GM18868 (cell line): ENCODE measurements at regions not wholly inside any gene's neighbourhood (a gene's known extent, or its start where the extent isn't known, plus 50 kb on each side); places are given as distances from the start of the nearest gene placed in this dataset.
A peak's percentile ranks its signal among the peaks of the same experiment; 100 is the strongest.
"Not testable (repeated sequence)": the region's sequence is repeated elsewhere in the genome, so short reads cannot be mapped to it uniquely, and the experiment has no call there.

ENCODE experiments used
- ATAC-seq: cut with Tn5 transposase; IDR thresholded peaks from one replicate; pipeline ENCODE4 v1.9.1; 2021; ENCODE audit warnings: mild to moderate bottlenecking, moderate library complexity; ENCODE audit not compliant: unreplicated experiment

GRCh38 chr14:106396999-106397398 is 870.6 kb downstream of the TMEM121 start:
- ATAC-seq = no peak

- ATAC-seq = not testable (repeated sequence)
Observed at GRCh38 chr14:106398931-106399331, 872.5 kb downstream of the TMEM121 start.

- ATAC-seq = not testable (repeated sequence)
Observed at GRCh38 chr14:106401316-106401715, 874.9 kb downstream of the TMEM121 start.

- not testable (repeated sequence) for ATAC-seq
Observed at GRCh38 chr14:106410229-106410628, 883.8 kb downstream of the TMEM121 start.

- ATAC-seq = no peak
Observed at GRCh38 chr14:106414464-106414863, 888.1 kb downstream of the TMEM121 start.

- ATAC-seq = peak; percentile 97
Observed at GRCh38 chr14:106417224-106418049, 891.1 kb downstream of the TMEM121 start.

- no peak for ATAC-seq
Observed at GRCh38 chr14:106419376-106419965, 893.1 kb downstream of the TMEM121 start.

GRCh38 chr14:106421431-106422033 is 895.1 kb downstream of the TMEM121 start:
- not testable (repeated sequence) for ATAC-seq

GRCh38 chr14:106422066-106422465 is 895.7 kb downstream of the TMEM121 start:
- ATAC-seq = no peak

- ATAC-seq = not testable (repeated sequence)
Observed at GRCh38 chr14:106425150-106425549, 898.8 kb downstream of the TMEM121 start.

- ATAC-seq = no peak
Observed at GRCh38 chr14:106436310-106436905, 910.0 kb downstream of the TMEM121 start.

- ATAC-seq = no peak
Observed at GRCh38 chr14:106442857-106443256, 916.5 kb downstream of the TMEM121 start.

GRCh38 chr14:106455026-106455425 is 928.6 kb downstream of the TMEM121 start:
- ATAC-seq = no peak

- no peak for ATAC-seq
Observed at GRCh38 chr14:106459971-106460730, 933.8 kb downstream of the TMEM121 start.

- ATAC-seq = no peak
Observed at GRCh38 chr14:106460916-106461315, 934.5 kb downstream of the TMEM121 start.

- not testable (repeated sequence) for ATAC-seq
Observed at GRCh38 chr14:106466483-106466882, 940.1 kb downstream of the TMEM121 start.

GRCh38 chr14:106468869-106469268 is 942.5 kb downstream of the TMEM121 start:
- not testable (repeated sequence) for ATAC-seq

- not testable (repeated sequence) for ATAC-seq
Observed at GRCh38 chr14:106470028-106470427, 943.6 kb downstream of the TMEM121 start.

- ATAC-seq = peak; percentile 61
Observed at GRCh38 chr14:106474261-106475028, 948.1 kb downstream of the TMEM121 start.

- ATAC-seq = not testable (repeated sequence)
Observed at GRCh38 chr14:106475214-106475613, 948.8 kb downstream of the TMEM121 start.
